ENCODE measurements at regions not wholly inside any gene's neighbourhood (a gene's known extent, or its start where the extent isn't known, plus 50 kb on each side); places are given as distances from the start of the nearest gene placed in this dataset.

DNA sequence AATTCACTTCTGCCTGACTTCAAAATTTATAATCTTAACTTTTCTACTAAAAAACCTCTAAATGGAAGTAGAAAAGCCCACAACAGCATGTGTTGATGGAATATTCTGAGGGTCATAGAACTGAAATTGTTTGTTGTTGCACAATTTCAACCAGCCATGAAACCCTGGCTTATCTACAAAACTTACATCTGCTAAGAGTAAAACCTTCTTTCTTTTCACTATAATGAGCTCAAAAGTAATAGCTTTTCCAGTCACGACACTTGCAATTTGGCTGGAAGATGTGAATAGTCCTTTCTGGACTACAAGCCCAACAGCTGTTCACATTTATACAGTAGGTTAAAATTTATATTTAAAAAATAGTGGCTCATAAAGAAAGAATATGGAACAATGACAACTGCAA, 250.0 kb downstream of the GPAT3 start (continued):
- TF ChIP-seq ZNF462 (CRISPR knock-in tag; IDR thresholded peaks at IDR 0.05) (no peak), STAT1 (IDR thresholded peaks at IDR 0.05; ENCODE audit: unreplicated experiment) (no peak)

- Histone ChIP-seq H3K9me2 (ENCODE audit: insufficient read depth) (peaks cover 9% of the 10 kb centered on the region; the same call in 1 of the 2 replicates), H3K36me3 (ENCODE audit: insufficient read depth) (no peaks in the 10 kb centered on the region), H3K27ac (ENCODE audit: low read depth) (no peak overlapping the region), H3K4me3 (no peak overlapping the region), H3K4me2 (no peak overlapping the region), H3K27me3 (ENCODE audit: insufficient read depth) (no peaks in the 10 kb centered on the region), H4K20me1 (replicated peaks; ENCODE audit: insufficient read depth) (no peaks in the 10 kb centered on the region), H3K4me1 (ENCODE audit: insufficient read depth) (peaks cover 25% of the 10 kb centered on the region), H3F3A (replicated peaks; ENCODE audit: low read depth) (no peaks in the 10 kb centered on the region), H3K79me2 (replicated peaks; ENCODE audit: insufficient read depth) (no peaks in the 10 kb centered on the region), H2AFZ (no peak overlapping the region)
- no peak for ATAC-seq
- no peak for DNase-seq (ENCODE audit: low spot score)
- Mint-ChIP-seq H3K27me3 (ENCODE audit: insufficient read depth, low read depth, poor library complexity) (no peaks in the 10 kb centered on the region), H3K4me3 (no peak overlapping the region), H3K27ac (no peak overlapping the region), H3K9me3 (no peaks in the 10 kb centered on the region; the same call in 2 of the 3 replicates), H3K36me3 (ENCODE audit: low read depth) (no peaks in the 10 kb centered on the region), H3K4me1 (peaks cover 30% of the 10 kb centered on the region)
- TF ChIP-seq EZH2 (IDR thresholded peaks at IDR 0.05; ENCODE audit: low read depth, unreplicated experiment) (no peak), JUNB (IDR thresholded peaks at IDR 0.05; ENCODE audit: unreplicated experiment) (no peak), ETS1 (IDR thresholded peaks at IDR 0.05) (no peak), STAT1 (IDR thresholded peaks at IDR 0.05; ENCODE audit: unreplicated experiment) (no peak)
- TF ChIP-seq, protein P1, sequence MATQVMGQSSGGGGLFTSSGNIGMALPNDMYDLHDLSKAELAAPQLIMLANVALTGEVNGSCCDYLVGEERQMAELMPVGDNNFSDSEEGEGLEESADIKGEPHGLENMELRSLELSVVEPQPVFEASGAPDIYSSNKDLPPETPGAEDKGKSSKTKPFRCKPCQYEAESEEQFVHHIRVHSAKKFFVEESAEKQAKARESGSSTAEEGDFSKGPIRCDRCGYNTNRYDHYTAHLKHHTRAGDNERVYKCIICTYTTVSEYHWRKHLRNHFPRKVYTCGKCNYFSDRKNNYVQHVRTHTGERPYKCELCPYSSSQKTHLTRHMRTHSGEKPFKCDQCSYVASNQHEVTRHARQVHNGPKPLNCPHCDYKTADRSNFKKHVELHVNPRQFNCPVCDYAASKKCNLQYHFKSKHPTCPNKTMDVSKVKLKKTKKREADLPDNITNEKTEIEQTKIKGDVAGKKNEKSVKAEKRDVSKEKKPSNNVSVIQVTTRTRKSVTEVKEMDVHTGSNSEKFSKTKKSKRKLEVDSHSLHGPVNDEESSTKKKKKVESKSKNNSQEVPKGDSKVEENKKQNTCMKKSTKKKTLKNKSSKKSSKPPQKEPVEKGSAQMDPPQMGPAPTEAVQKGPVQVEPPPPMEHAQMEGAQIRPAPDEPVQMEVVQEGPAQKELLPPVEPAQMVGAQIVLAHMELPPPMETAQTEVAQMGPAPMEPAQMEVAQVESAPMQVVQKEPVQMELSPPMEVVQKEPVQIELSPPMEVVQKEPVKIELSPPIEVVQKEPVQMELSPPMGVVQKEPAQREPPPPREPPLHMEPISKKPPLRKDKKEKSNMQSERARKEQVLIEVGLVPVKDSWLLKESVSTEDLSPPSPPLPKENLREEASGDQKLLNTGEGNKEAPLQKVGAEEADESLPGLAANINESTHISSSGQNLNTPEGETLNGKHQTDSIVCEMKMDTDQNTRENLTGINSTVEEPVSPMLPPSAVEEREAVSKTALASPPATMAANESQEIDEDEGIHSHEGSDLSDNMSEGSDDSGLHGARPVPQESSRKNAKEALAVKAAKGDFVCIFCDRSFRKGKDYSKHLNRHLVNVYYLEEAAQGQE (IDR thresholded peaks at IDR 0.05; ENCODE audit: unreplicated experiment), result no peak
Observed at GRCh38 chr4:83783215-83783614, 247.3 kb downstream of the GPAT3 start.

Data from GM23338 (cell line).